IMR-90 (cell line): ENCODE measurements at regions not wholly inside any gene's neighbourhood (a gene's known extent, or its start where the extent isn't known, plus 50 kb on each side); places are given as distances from the start of the nearest gene placed in this dataset.

Experiments
- ATAC-seq: fragments of 200-7000 bp; cut with Tn5 transposase; 2 replicates; pipeline ENCODE4 v1.9.1; 2020; ENCODE audit warnings: low read depth, mild to moderate bottlenecking, moderate library complexity
- BruUV-seq: library from RNA; stranded (reverse); fragments of 400-500 nt; replicated peaks from 2 replicates; lab custom pipeline; 2021; lab: Mats Ljungman, UMichigan
- CTCF ChIA-PET: fragments of 300-600 bp; formaldehyde crosslinking; extraction: SDS; loops from one replicate; lab custom pipeline; 2021; ENCODE audit warnings: antibody characterized with exemption; lab: Yijun Ruan, JAX
- POLR2A ChIA-PET: fragments of 300-600 bp; sonication (Branson Sonifier 250); formaldehyde crosslinking; loops from one replicate; lab custom pipeline; 2022; ENCODE audit warnings: antibody characterized with exemption; ENCODE audit not compliant: unreplicated experiment; lab: Charles Lee
- DNase-seq: peaks from one replicate; pipeline ENCODE4 v3.0.0; 2013
- H2AFZ ChIP-seq: replicated peaks from 2 replicates; pipeline ENCODE3; 2013; ENCODE audit warnings: low read length, mild to moderate bottlenecking; ENCODE audit not compliant: poor library complexity
- H2AK5ac ChIP-seq: 2 replicates; pipeline ENCODE4 v1.6.1; 2013; ENCODE audit warnings: low read depth, low read length, inconsistent platforms
- H2AK9ac ChIP-seq: replicated peaks from 2 replicates; pipeline ENCODE3; 2013; ENCODE audit warnings: mild to moderate bottlenecking, low read depth, low read length, moderate library complexity; ENCODE audit not compliant: poor library complexity
- H2BK120ac ChIP-seq: 2 replicates; pipeline ENCODE4 v1.6.1; 2013; ENCODE audit warnings: low read depth, low read length, inconsistent platforms
- H2BK15ac ChIP-seq: 3 replicates; pipeline ENCODE4 v1.6.1; 2013; ENCODE audit warnings: low read depth, low read length, inconsistent platforms
- H2BK20ac ChIP-seq: 2 replicates; pipeline ENCODE4 v1.6.1; 2013; ENCODE audit warnings: low read depth, mild to moderate bottlenecking, inconsistent platforms, low read length, moderate library complexity
- H2BK5ac ChIP-seq: 2 replicates; pipeline ENCODE4 v1.6.1; 2013; ENCODE audit warnings: mild to moderate bottlenecking, low read depth, low read length, inconsistent platforms; ENCODE audit not compliant: poor library complexity, severe bottlenecking
- H3K14ac ChIP-seq: replicated peaks from 2 replicates; pipeline ENCODE4 v1.6.1; 2013; ENCODE audit warnings: low read depth, low read length, inconsistent platforms
- H3K18ac ChIP-seq: 2 replicates; pipeline ENCODE4 v1.6.1; 2013; ENCODE audit warnings: low read depth, low read length, control low read depth
- H3K23ac ChIP-seq: 2 replicates; pipeline ENCODE4 v1.6.1; 2013; ENCODE audit warnings: low read depth, low read length, inconsistent platforms
- H3K27ac ChIP-seq: 2 replicates; pipeline ENCODE4 v1.5.1; 2013; ENCODE audit warnings: mild to moderate bottlenecking, control low read depth, low read length; ENCODE audit not compliant: insufficient read depth
- H3K27me3 ChIP-seq: 2 replicates; pipeline ENCODE4 v1.6.1; 2013; ENCODE audit warnings: low read length; ENCODE audit not compliant: control insufficient read depth, insufficient read depth
- H3K36me3 ChIP-seq: 2 replicates; pipeline ENCODE4 v1.6.1; 2013; ENCODE audit warnings: low read length, mixed read lengths; ENCODE audit not compliant: control insufficient read depth, insufficient read depth
- H3K4ac ChIP-seq: 2 replicates; pipeline ENCODE4 v1.6.1; 2013; ENCODE audit warnings: low read depth, low read length, inconsistent platforms
- H3K4me1 ChIP-seq: 2 replicates; pipeline ENCODE4 v1.6.1; 2013; ENCODE audit warnings: low read length, mixed read lengths; ENCODE audit not compliant: control insufficient read depth, insufficient read depth
- H3K4me2 ChIP-seq: 2 replicates; pipeline ENCODE4 v1.6.1; 2013; ENCODE audit warnings: low read depth, mild to moderate bottlenecking, control low read depth, low read length, moderate library complexity
- H3K4me3 ChIP-seq: 2 replicates; pipeline ENCODE4 v1.5.1; 2013; ENCODE audit warnings: low read depth, mild to moderate bottlenecking, control low read depth, low read length, moderate library complexity; ENCODE audit not compliant: insufficient read depth
- H3K56ac ChIP-seq: 2 replicates; pipeline ENCODE4 v1.6.1; 2013; ENCODE audit warnings: low read length, inconsistent platforms; ENCODE audit not compliant: insufficient read depth; ENCODE audit errors: extremely low read depth
- H3K79me1 ChIP-seq, 2 experiments: 2 replicates each; pipeline ENCODE4 v1.6.1; 2013; ENCODE audit warnings: low read length in 2 of 2, inconsistent platforms in 1 of 2, low read depth in 1 of 2
- H3K9ac ChIP-seq: 2 replicates; pipeline ENCODE4 v1.6.1; 2013; ENCODE audit warnings: low read depth, low read length, control low read depth
- H3K9me1 ChIP-seq: 2 replicates; pipeline ENCODE4 v1.6.1; 2013; ENCODE audit warnings: low read length, inconsistent platforms; ENCODE audit not compliant: insufficient read depth
- H3K9me3 ChIP-seq: 2 replicates; pipeline ENCODE4 v1.6.1; 2013; ENCODE audit warnings: low read length; ENCODE audit not compliant: control insufficient read depth, insufficient read depth
- H4K20me1 ChIP-seq: 2 replicates; pipeline ENCODE4 v1.6.1; 2013; ENCODE audit warnings: low read length, inconsistent platforms; ENCODE audit not compliant: insufficient read depth
- H4K5ac ChIP-seq: 2 replicates; pipeline ENCODE4 v1.6.1; 2013; ENCODE audit warnings: mild to moderate bottlenecking, low read depth, low read length, control low read depth
- H4K8ac ChIP-seq, 2 experiments: 2 replicates each; pipeline ENCODE4 v1.6.1; 2013; ENCODE audit warnings: low read depth in 2 of 2, low read length in 2 of 2, control low read depth in 1 of 2, inconsistent platforms in 1 of 2
- H4K91ac ChIP-seq: 2 replicates; pipeline ENCODE4 v1.6.1; 2013; ENCODE audit warnings: low read depth, low read length, inconsistent platforms; ENCODE audit not compliant: insufficient read depth
- CEBPB ChIP-seq: IDR thresholded peaks from 2 replicates; pipeline ENCODE4 v1.6.1; 2012; ENCODE audit warnings: low read depth, low read length, improper control_type of control experiment
- CHD1 ChIP-seq: IDR thresholded peaks from 2 replicates; pipeline ENCODE4 v1.6.1; 2012; ENCODE audit warnings: low read depth, low read length, improper control_type of control experiment
- FOS ChIP-seq: fragments of 150-350 bp; IDR thresholded peaks from 2 replicates; pipeline ENCODE4 v1.6.1; 2016; ENCODE audit warnings: low read depth, low read length
- MAFK ChIP-seq: IDR thresholded peaks from 2 replicates; pipeline ENCODE4 v1.6.1; 2012; ENCODE audit warnings: low read depth, low read length, improper control_type of control experiment
- MAZ ChIP-seq: IDR thresholded peaks from 2 replicates; pipeline ENCODE4 v1.6.1; 2012; ENCODE audit warnings: low read depth, mild to moderate bottlenecking, low read length, improper control_type of control experiment, moderate library complexity, borderline replicate concordance
- MXI1 ChIP-seq: IDR thresholded peaks from 2 replicates; pipeline ENCODE4 v1.6.1; 2012; ENCODE audit warnings: low read depth, mild to moderate bottlenecking, low read length, moderate library complexity, borderline replicate concordance
- NFE2L2 ChIP-seq: fragments of 150-350 bp; IDR thresholded peaks from 2 replicates; pipeline ENCODE4 v1.6.1; 2016; ENCODE audit warnings: low read depth, mild to moderate bottlenecking, low read length
- POLR2A ChIP-seq: IDR thresholded peaks from 2 replicates; pipeline ENCODE4 v1.6.1; 2012; ENCODE audit warnings: mild to moderate bottlenecking, low read depth, low read length
- RAD21 ChIP-seq: IDR thresholded peaks from 2 replicates; pipeline ENCODE4 v1.6.1; 2012; ENCODE audit warnings: low read length, improper control_type of control experiment
- RCOR1 ChIP-seq: IDR thresholded peaks from 2 replicates; pipeline ENCODE4 v1.6.1; 2012; ENCODE audit warnings: mild to moderate bottlenecking, low read length, improper control_type of control experiment; ENCODE audit not compliant: insufficient replicate concordance
- RFX5 ChIP-seq: IDR thresholded peaks from 2 replicates; pipeline ENCODE4 v1.8.0; 2012; ENCODE audit warnings: low read depth, mild to moderate bottlenecking, low read length, moderate library complexity
- SMC3 ChIP-seq: fragments of 150-350 bp; IDR thresholded peaks from 2 replicates; pipeline ENCODE4 v1.6.1; 2016; ENCODE audit warnings: low read depth, mild to moderate bottlenecking, antibody characterized with exemption, low read length, moderate library complexity
- USF2 ChIP-seq: fragments of 150-350 bp; IDR thresholded peaks from 2 replicates; pipeline ENCODE4 v1.6.1; 2017; ENCODE audit warnings: mild to moderate bottlenecking, antibody characterized with exemption, low read length, low read depth
- WGBS, 2 experiments: methylation state at CpG; one replicate each; pipeline versions ENCODE4 v1.1.5 to v1.1.7; 2013; ENCODE audit warnings: missing lambda C conversion rate in 2 of 2; ENCODE audit not compliant: insufficient read length in 1 of 2; ENCODE audit errors: extremely low coverage in 2 of 2; 5-methylcytosine and 5-hydroxymethylcytosine counted together
- dilution Hi-C: fragments of 300-500 bp; cut with HindIII; formaldehyde crosslinking; loops from one replicate; pipeline ENCODE4 v1.14.3; 2018; ENCODE audit warnings: low sequenced_read_pairs; ENCODE audit not compliant: unreplicated experiment
- in situ Hi-C: fragments of 300-500 bp; cut with MboI; formaldehyde crosslinking; loops from 3 replicates; pipeline ENCODE4 v1.14.3; 2019; ENCODE audit warnings: low sequenced_read_pairs, inconsistent platforms, mixed read lengths
- intact Hi-C: fragments of 100-400 bp; cut with micrococcal nuclease; formaldehyde crosslinking; loops from 2 replicates; pipeline ENCODE4 v1.10.0; 2022
- TF ChIP-seq, protein P1 (sequence below): fragments of 150-350 bp; IDR thresholded peaks from 2 replicates; pipeline ENCODE4 v1.6.1; 2016; ENCODE audit warnings: low read depth, mild to moderate bottlenecking, low read length, moderate library complexity, borderline replicate concordance

- Histone ChIP-seq H3K36me3 (no peaks in the 10 kb centered on the region), H3K4me1 (no peaks in the 10 kb centered on the region), H2BK120ac (no peak overlapping the region), H3K27ac (no peak overlapping the region), H2BK15ac (no peak overlapping the region), H2AK5ac (no peak overlapping the region), H2AFZ (no peak overlapping the region), H3K18ac (no peak overlapping the region), H4K20me1 (no peaks in the 10 kb centered on the region), H3K23ac (no peak overlapping the region), H3K4me3 (no peak overlapping the region), H3K14ac (no peak overlapping the region), H3K9me3 (no peaks in the 10 kb centered on the region), H2BK20ac (no peak overlapping the region), H3K56ac (no peak overlapping the region), H4K8ac (no peak overlapping the region), H2AK9ac (no peak overlapping the region), H4K91ac (no peak overlapping the region), H4K5ac (no peak overlapping the region), H3K79me1 (no peaks in the 10 kb centered on the region), H3K27me3 (no peaks in the 10 kb centered on the region), H3K4ac (no peak overlapping the region), H3K9ac (no peak overlapping the region), H2BK5ac (no peak overlapping the region), H3K4me2 (no peak overlapping the region), H3K9me1 (no peaks in the 10 kb centered on the region)
- DNase-seq (no peak), ATAC-seq (no peak)
- ChIA-PET CTCF (no interaction called here), POLR2A (no interaction called here)
- no peak for TF ChIP-seq MAFK
- TF ChIP-seq RFX5: no peak
- no peak for TF ChIP-seq MXI1
- no peak for TF ChIP-seq CHD1
- no peak for TF ChIP-seq CEBPB
- no peak for TF ChIP-seq USF2
- TF ChIP-seq FOS: no peak
- TF ChIP-seq, protein P1, sequence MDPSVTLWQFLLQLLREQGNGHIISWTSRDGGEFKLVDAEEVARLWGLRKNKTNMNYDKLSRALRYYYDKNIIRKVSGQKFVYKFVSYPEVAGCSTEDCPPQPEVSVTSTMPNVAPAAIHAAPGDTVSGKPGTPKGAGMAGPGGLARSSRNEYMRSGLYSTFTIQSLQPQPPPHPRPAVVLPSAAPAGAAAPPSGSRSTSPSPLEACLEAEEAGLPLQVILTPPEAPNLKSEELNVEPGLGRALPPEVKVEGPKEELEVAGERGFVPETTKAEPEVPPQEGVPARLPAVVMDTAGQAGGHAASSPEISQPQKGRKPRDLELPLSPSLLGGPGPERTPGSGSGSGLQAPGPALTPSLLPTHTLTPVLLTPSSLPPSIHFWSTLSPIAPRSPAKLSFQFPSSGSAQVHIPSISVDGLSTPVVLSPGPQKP: no peak
- no peak for TF ChIP-seq SMC3
- no peak for TF ChIP-seq RCOR1
- TF ChIP-seq RAD21: no peak
- no peak for TF ChIP-seq MAZ
- no peak for TF ChIP-seq NFE2L2
- TF ChIP-seq POLR2A: no peak
- dilution Hi-C loops: no loop called here
- BruUV-seq: no TSS peak
- intact Hi-C loops: no loop called here
- in situ Hi-C loops: no loop called here
- WGBS, 2 experiments: no CpG with 5 or more reads among the region's 3 CpGs
Measured at GRCh38 chr16:23009075-23009474, 140.2 kb downstream of the USP31 start.
